Cerebellar cortex (tissue), 1 donor: ENCODE measurements at regions not wholly inside any gene's neighbourhood (a gene's known extent, or its start where the extent isn't known, plus 50 kb on each side); places are given as distances from the start of the nearest gene placed in this dataset.
"Not testable (repeated sequence)": the region's sequence is repeated elsewhere in the genome, so short reads cannot be mapped to it uniquely, and the experiment has no call there.

ENCODE experiments used
- DNase-seq: peaks from one replicate; pipeline ENCODE4 v3.0.0-alpha.2; 2015; ENCODE audit warnings: low spot score

DNA sequence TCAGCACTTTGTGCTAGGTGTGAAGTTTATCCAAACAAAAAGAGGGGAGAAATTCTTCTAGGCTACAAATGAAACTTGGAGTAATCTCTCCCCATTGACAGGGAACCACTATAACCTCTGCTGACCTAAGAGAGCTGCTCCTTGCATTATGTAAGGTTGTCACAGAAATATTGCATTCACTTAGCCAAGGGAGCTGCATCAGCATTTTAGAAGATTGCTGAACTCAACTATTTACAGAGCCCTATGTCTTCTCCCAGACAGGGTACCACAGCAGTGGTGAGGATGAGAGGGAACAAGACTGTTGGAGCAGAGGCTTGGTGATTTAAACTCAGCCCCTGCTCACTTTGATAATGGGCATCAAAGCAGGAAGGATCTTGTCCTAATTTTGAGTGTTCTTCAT, 362.0 kb downstream of the TMEM38B start:
- no peak for DNase-seq

DNA sequence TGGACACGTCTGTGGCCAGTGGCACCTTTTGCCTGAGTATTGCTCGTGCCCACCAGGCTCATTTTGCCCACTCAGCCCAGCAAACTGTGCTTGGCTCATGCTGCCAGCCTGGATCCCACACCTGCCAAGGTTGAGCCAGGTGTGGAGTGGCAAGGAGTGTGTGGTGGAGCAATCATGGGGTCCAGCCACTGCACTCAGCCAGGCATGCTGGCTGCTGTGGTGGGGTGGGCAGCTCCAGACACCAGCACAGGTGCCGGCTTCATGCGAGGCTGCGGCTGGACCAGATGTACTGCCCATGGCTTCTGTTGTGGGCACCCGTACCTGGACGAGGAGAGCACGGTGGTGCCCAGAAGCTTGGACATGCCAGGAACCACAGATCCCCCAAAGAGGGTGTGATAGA, 364.1 kb downstream of the TMEM38B start:
- DNase-seq: no peak

DNA sequence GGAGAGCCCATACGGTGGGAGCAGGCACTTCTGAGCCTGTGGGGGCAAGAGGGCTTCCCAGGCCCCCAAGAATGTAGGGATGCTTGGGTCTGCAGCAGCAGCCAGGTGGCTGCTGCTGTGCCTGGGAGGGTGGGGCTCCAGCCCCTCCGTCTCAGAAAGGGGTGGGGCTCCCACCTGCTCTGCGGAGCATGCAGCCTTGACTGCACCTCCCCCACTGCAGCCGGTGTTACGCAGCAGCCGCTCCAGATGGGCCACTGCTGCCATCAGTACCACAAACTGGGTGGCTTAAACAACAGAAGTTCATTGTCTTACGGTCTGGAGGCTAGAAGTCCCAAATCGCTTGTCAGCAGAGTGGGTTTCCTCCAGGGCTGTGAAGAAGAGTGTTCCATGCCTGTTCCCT, 365.5 kb downstream of the TMEM38B start:
- DNase-seq: no peak

DNA sequence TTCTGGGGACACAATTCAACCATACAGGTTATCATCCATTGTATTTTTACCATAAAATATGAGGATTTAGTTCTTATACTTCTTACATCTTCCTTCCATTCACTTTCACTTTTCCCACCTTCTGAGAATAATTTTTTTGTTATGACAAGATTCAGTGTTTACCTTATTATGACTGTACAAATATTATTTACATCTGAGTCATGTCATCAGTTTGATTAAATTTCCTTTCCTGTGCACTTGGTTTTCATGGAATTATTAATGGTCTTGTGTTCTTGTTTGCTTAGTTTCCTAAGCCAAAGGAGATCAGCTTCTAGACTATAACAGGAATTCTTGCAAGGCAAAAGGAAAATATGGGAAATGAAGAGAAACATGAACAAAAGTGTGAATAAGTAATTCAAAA, 366.5 kb downstream of the TMEM38B start:
- no peak for DNase-seq

DNA sequence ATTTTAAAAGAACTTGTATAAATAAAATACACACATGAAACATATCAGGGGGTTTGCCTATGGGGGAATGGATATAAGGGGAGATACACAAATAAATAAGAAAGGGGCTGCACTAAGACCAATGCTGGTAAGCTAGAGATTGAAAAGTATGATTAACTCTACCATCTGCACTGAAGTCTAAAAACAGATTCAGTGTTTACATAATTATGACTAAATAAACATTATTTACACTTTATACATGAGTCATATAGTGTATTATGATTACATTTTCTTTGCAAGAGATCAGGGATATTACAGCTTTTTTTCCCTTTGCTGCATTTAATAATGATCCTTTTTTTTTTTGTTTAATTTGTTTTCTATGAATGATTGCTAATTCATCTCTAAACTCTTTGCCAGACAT, 367.9 kb downstream of the TMEM38B start:
- DNase-seq: no peak

DNA sequence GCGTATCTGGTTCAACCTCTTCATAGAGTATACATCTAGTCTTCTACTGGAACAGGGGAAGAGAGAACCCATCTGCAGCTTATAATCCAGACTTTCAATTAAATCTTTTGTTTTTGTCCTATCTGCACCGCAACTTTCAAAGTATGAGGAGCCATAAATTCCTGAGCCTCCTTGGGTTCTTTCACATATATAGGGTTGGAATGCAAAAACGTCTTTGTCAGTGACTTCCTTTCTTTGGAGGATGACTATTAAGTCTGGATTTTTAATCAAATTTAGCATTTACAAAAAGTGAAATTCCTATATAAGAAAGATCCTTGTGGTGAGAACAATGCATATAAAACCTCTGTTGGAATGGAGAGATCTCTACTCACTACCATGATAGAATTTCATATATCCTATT, 370.8 kb downstream of the TMEM38B start:
- no peak for DNase-seq

DNA sequence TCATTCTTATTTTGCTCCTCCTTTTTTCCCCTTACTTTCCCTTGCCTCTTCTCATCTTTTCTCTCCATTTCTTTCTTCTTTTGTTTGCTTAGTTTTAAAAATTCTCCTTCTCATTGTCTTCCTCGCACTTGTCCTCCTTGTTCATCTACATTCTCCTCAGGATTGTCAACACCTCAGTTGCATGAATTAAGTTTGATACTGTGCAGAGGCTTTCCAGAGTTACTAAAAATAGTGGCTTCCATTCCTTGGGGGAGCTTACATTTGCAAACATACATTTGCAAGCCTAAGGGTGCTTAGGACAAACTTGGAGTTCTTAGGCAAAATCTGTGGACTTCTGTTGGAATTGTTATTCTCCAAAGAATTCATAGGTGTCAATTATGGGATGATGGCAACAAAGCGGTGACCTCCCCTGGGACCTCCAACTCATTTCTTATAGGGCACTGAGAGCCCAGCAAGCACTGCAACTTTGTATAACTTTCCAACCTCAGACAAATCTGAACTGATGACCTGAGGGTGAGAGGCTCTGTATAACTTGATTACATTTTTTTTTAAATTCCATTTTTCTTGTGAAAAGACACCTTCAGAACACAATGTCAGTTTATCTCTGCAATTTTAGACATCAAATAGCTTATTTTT, 371.4 kb downstream of the TMEM38B start:
- no peak for DNase-seq

DNA sequence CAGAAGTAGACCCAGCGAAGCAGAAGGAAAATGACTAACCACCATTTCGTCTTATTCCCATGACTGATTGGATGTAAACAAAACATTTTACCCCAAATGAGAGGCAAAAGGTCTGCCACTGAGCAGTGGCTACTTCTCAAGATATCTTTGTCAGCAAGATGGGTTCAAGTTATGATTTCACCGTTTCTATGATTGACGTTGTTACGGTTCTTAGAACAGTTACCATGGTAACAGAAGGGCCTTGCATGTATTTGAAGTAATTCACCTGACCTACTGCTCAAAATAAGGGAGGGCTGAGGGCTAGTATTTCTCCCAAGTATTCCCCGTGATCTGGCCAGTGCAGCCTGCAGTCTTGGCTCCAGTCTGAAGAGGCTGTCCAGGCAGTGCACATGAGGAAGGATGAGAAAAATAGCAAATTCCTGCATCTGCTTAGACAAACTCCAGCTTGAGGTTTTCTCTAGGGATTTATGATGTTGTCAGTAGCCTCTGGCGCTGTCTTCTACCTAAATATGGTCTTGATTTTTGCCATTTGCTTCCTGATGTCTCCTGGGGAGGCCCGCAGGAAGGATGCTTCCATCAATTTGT, 372.7 kb downstream of the TMEM38B start:
- DNase-seq: no peak

DNA sequence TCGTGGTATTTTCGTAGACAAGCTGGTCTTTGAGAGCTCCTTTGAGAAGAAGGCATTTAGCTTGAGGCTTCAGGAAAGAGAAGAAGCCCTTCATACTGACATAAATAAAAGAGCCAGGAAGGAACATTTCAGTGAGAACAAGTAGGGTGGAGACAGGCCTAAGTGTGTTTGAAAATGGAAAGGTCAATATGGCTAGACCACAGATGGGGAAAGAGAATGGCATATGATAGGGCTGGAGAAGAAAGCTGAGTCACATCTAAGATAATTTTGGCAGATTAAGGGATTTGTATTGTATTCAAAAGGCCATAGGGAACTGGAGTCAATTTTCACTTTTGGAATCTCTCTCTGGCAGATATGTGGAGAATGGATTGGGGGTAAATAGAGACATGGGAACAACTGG, 374.9 kb downstream of the TMEM38B start:
- DNase-seq: no peak

DNA sequence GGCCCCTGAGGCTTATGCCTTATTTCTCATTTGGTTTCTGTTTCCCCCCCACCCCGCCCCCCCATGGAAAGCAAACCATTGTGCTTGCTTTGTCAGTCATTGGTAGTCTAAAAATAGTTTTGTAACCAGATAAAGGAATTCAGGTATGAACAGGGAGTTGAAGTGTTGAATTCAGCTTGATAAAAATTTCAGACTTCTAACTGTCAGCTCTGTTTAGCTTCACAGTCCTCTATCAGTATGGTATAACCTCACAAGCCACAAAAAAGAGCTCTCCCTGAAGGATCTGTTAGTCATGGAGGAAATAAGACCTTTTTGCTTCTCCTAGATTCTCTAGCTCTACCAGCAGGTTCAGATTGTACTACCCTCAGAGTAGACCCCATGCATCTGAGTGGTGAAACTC, 378.1 kb downstream of the TMEM38B start:
- DNase-seq: no peak

DNA sequence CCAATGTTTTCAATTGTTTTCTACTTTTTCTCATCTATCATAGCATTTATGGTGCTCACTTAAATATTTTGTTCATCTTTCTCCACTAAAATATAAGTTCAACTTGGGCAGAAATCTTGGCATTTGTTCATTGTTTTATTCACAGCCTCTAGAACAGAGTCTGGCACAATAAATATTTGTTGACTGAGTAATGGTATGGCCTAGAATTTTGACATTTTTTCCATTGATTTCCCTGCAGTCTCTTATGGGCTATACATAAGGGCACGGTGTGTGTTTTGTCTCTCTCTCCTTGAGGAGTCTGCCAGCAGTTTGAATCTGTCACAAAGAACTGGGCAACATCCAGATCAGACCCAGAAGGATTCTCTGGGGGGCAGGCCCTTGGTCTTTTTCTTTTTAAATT, 379.7 kb downstream of the TMEM38B start:
- no peak for DNase-seq

DNA sequence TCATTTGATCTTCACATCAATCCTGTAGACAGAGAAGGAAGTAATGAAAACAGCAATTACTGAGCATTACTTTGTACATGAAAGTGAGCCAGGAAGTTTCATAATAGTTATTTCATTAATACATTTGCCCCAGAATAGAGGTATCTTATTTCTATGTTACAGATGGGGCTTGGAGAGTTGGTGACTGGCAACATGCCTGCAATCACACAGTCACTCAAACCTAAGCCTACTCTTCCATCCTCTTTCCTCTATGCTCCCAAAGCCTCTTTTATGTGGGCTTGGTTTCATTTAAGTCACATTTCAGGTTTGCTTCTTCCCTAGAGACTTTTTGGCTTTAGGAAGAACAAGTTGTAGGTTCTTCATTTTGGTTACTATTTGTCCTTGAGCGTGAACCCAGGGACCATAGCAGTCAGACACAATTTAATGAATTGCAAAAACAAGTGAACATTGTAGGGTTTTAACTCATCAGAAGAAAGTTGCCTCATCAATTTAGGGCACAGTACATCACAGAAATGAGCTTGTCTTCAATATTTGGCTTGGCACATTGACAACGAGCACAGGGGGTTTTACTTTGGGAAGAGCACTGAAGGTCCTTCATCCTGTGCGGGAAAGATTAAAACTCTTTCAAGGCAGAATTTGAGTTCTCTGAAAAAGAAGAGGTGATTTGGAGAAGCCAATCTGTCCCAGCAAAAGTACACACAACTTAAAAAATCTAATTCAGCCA, 381.1 kb downstream of the TMEM38B start:
- DNase-seq: no peak

DNA sequence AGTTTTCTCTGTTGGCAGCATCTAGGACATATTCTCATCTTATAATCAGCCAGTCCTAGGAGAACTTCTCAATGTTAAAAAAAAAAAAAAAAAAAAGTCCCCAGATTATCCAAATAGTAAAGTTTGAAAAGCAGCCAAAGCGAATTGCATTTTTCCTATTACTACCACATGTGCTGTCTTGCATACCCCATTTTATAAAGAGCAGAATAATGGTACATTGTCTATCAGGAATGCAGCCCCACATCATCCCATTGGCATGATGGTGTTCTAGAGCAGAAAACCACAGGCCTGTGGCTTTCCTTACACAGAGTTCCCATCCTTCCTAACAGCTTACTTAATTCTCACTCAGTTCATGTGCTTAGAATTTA, 381.6 kb downstream of the TMEM38B start:
- no peak for DNase-seq

DNA sequence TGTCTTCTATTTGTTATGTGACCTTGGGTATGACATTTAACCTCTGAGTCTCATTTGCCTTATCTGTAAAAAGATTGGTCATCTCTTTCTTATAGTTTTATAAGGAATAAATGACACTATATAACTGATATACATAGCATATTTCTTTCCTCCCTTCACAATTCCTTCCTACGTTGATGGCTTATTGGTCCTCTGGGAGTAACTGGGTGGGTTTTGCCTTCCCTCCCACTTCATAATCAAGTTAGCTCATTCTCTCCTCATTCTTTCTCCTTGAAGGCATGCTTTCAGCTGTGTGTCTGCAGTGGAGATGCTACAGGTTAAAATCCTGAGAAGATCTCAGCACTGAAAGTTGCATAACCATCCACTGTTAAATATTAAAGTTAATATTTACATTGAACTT, 382.4 kb downstream of the TMEM38B start:
- no peak for DNase-seq

DNA sequence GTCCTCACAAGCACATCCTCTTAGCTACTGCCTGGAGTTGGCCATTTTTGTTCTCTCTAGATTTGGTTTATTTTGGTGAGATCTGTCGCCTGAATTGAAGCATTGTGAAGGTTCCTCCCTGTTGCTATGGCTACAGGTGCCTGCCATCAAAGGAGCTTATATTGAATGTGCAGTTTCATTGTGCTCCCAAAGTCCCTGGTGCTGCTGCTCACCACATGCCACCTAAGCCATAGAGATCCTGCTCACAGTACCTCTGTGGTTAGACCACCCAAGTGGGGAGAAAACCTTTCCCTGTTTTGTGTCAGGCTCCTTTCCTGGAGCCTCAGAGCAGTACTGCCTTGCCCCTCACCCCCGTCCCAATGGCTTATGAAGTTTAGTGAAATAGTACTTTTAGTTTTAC, 383.4 kb downstream of the TMEM38B start:
- DNase-seq: no peak

DNA sequence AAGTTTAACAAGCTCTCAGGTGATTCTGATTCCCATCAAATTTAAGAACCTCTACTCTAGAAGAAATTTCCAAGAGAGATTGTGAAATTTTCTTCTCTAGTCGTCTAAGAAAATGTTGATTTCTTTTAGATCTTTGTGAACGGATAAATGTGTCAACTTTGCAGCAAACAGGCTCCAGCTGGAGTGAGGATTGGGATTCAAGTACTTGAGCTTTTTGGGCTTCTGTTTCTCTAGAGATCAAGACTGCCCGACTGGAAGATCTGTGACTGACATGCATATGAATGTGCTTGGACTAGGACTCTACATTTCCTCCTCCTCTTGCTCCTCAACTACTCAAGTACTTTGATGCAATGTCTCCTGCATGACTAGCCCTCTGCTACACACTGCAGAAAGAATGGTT, 388.3 kb downstream of the TMEM38B start:
- DNase-seq: no peak

DNA sequence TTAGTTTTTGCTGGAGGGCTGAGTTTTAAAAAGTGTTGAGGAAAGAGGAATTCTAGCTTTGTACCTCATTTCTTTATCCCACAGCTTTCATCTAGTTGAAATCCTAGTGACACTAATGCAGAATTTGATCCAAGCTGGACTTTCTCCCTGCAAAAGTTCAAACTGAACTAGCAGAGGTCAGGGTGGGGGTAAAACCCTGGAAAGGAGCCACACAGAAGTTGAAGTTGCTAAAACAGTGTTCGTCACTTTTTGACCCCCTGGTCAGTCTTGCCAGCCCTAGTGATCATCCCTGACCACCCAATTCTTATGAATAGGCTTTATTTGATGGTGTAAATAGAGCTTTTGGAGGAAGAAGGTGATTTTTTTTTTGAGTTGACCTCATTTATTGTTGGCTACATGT, 390.4 kb downstream of the TMEM38B start:
- DNase-seq: no peak

DNA sequence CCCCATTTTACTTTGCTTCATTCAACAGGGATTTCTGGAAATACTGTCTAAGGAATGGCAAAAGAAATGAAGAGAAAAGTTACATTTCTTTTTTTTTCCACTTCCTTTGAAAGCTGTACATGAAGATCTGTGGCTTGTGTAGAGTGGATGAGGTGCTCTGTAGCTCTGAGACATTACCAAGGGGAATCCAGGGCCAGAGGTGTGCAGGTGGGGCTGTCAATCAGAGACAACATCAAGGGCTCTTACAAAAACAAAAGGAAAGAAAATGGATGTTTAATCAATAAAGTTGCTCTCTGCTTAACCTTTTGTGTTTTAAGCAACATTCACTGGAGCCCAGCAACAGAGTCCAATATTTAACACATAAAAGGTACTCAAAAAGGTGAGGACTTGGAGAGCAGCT, 391.1 kb downstream of the TMEM38B start:
- DNase-seq: no peak

DNA sequence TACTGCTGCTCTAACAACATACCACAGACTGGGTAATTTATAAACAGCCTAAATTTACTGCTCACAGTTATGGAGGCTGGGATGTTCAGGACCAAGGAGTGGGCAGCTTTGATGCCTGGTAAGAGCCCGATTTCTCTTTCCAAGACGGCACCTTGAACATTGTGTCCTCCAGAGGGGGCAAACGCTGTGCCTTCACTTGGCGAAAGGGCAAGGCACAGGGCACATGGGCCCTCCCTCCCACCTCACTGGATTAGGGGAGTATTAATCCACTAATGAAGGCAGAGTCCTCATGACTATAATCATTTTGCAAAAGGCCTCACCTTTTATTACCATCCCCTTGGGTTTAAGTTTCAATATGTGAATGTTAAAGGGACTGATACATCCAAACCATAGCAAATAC, 397.7 kb downstream of the TMEM38B start:
- DNase-seq: no peak

DNA sequence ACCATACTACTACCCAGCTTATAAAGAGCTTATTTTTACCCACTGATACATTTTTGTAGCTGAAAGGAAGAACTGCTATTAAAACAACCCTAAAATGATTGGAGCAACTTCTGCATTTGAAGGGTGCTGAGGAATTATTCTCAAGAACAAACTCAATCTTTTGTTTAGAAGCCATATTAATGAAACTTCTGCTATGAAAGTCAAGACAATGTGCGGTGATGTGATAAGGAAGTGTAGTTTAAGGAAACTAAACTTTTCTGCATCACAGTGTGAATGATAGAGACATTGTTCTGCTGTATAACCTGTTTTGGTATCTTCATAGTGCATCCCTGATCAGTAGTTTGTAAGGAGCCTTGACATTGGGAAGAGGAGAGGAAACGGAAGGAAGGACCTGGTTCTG, 408.5 kb downstream of the TMEM38B start:
- DNase-seq: no peak

DNA sequence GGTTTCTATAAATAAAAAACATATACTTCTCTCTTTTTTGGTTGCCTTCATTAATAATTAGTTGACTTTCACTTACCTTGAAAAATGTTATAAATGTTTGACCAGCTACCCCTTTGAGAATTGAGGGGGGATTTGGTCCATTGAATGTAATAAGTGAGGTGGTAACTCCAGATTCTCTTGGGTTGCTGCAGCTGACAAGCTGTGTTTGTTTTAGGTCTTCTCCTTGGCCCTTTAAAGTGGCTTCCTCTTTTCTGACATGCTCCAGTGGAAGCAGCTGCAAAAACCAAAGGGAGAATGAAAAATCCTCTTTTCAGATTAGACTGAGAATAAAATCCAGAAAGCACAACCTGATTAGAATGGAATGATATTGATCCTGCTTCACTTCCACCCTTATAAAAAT, 410.5 kb downstream of the TMEM38B start:
- no peak for DNase-seq

DNA sequence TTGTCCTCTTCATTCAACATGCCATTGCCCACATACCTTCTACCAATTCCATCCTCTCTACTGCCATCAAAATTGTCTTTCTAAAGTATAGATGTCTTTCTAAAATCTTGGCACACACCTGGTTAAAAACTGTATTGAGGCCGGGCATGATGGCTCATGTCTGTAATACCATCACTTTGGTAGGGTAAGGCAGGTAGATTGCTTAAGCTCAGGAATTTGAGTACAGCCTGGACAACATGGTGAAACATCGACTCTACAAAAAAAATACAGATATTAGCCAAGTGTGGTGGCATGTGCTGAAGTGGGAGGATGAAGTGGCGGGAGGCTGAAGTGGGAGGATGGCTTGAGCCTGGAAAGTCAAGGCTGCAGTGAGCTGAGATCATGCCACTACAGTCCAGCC, 412.1 kb downstream of the TMEM38B start:
- DNase-seq: no peak

DNA sequence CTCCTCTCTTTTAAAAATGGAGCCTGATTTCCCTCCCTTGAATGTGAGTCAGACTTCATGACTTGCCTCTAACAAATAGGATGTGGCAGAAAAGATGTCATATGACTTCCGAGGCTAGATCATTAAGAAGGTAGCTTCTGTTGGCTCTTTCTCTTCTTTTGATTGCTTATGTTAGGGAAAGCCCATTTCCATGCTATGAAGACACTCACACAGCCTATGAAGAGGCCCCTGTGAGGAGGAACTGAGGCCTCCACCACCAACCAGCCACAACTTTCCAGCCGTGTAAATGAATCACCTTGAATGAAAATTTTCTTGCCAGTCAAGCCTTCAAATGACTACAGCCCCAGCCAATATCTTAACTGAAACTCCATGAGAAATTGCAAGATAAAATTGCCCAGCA, 413.4 kb downstream of the TMEM38B start:
- no peak for DNase-seq

DNA sequence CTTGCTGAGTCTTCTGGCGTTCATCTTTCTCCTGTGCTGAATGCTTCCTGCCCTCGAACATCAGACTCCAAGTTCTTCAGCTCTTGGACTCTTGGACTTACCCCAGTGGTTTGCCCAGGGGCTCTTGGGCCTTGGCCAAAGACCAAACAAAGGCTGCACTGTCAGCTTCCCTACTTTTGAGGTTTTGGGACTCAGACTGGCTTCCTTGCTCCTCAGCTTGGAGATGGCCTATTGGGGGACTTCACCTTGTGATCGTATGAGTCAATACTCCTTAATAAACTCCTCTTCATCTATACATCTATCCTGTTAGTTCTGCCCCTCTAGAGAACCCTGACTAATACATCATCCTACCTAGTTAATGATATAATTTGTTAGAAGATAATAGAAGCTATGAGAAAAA, 415.4 kb downstream of the TMEM38B start:
- not testable (repeated sequence) for DNase-seq
